ENCODE measurements at regions not wholly inside any gene's neighbourhood (a gene's known extent, or its start where the extent isn't known, plus 50 kb on each side); places are given as distances from the start of the nearest gene placed in this dataset.

GRCh38 chr12:87784350-87784749 is 244.9 kb downstream of the C12orf50 start:
- TF ChIP-seq CTCF (IDR thresholded peaks at IDR 0.05; ENCODE audit: low read depth, low read length, poor library complexity, severe bottlenecking) (no peak), EZH2phosphoT487 (IDR thresholded peaks at IDR 0.05; ENCODE audit: borderline replicate concordance, low read length) (no peak)

Data from DOHH2 (cell line).